Esophagus squamous epithelium (tissue), 5 donors: ENCODE measurements at regions not wholly inside any gene's neighbourhood (a gene's known extent, or its start where the extent isn't known, plus 50 kb on each side); places are given as distances from the start of the nearest gene placed in this dataset.

Source experiments
- DNase-seq: peaks from one replicate; lab custom pipeline; 2025; lab: John Stamatoyannopoulos, UW
- H3K27ac ChIP-seq, 4 donors: fragments of 200-600 bp; sonication (generic); one replicate each; pipeline ENCODE4 v1.5.1; 2016 to 2019; ENCODE audit warnings: mild to moderate bottlenecking in 1 of 4
- H3K27me3 ChIP-seq, 4 donors: fragments of 200-600 bp; sonication (generic); 1 replicate in 3 of 4; 2 replicates in 1 of 4; pipeline versions ENCODE4 v1.5.1 to v1.6.0; 2017 to 2021; ENCODE audit warnings: antibody characterized with exemption in 1 of 4
- H3K36me3 ChIP-seq, 3 donors: fragments of 200-600 bp; sonication (generic); one replicate each; pipeline ENCODE4 v1.5.1; 2016 to 2019
- H3K4me1 ChIP-seq, 3 donors: fragments of 200-600 bp; sonication (generic); one replicate each; pipeline ENCODE4 v1.5.1; 2017 to 2019
- H3K4me3 ChIP-seq, 4 donors: fragments of 200-600 bp; sonication (generic); 1 replicate in 3 of 4; 2 replicates in 1 of 4; pipeline ENCODE4 v1.5.1; 2016 to 2019; ENCODE audit warnings: mild to moderate bottlenecking in 2 of 4, moderate library complexity in 1 of 4
- H3K9me3 ChIP-seq, 3 donors: fragments of 200-600 bp; sonication (generic); one replicate each; pipeline ENCODE4 v1.5.1; 2016 to 2019
- CTCF ChIP-seq, 6 experiments: fragments of 450-650 bp in 4 of 6; fragments of 200-600 bp in 2 of 6; sonication (generic) in 2 of 6; IDR thresholded peaks; one replicate each; pipeline ENCODE4 v1.5.1; 2016 to 2019; ENCODE audit warnings: antibody characterized with exemption in 6 of 6, mild to moderate bottlenecking in 4 of 6, moderate library complexity in 4 of 6
- POLR2A ChIP-seq, 4 donors: fragments of 450-650 bp; IDR thresholded peaks; one replicate each; pipeline ENCODE4 v1.6.1; 2017; ENCODE audit warnings: antibody characterized with exemption in 4 of 4, mild to moderate bottlenecking in 4 of 4, moderate library complexity in 3 of 4
- WGBS, 2 donors: methylation state at CpG; one replicate each; pipeline ENCODE4 v1.1.5; 2018; 5-methylcytosine and 5-hydroxymethylcytosine counted together
- intact Hi-C: fragments of 100-400 bp; cut with DNase I; formaldehyde crosslinking; loops from one replicate; pipeline ENCODE4 v1.15.0; 2022
- donor health status: DM: yes; HTN: yes; CAD: no.

- 63 to 72% methylated on average over 18 of the region's 19 CpGs for WGBS, 2 donors
- peaks cover 0 to 14% (median 0%) of the 10 kb centered on the region in 3 donors for H3K9me3 ChIP-seq
Observed at GRCh38 chr16:82506692-82507670, 119.8 kb upstream of the CDH13 start.

GRCh38 chr16:82504836-82505235 lies 121.9 kb upstream of the CDH13 start:
- Histone ChIP-seq H3K9me3 (peaks cover 0 to 14% (median 0%) of the 10 kb centered on the region in 3 donors), H3K27me3 (peaks cover 0 to 20% (median 0%) of the 10 kb centered on the region in 4 donors), H3K4me3 (no peak overlapping the region), H3K36me3 (no peaks in the 10 kb centered on the region), H3K27ac (no peak overlapping the region), H3K4me1 (no peaks in the 10 kb centered on the region)
- whole genome bisulfite sequencing, 2 donors, result 47 to 65% methylated on average over 5 to 8 of the region's 8 CpGs
- intact Hi-C loops, result no loop called here
- TF ChIP-seq CTCF (IDR thresholded peaks at IDR 0.05), result no peak
- no peak for TF ChIP-seq POLR2A (IDR thresholded peaks at IDR 0.05)
- DNase-seq, result no peak

More at GRCh38 chr16:82506692-82507670, 119.8 kb upstream of the CDH13 start:
- intact Hi-C loops, result no loop called here
- Histone ChIP-seq H3K4me3 (no peak overlapping the region), H3K27me3 (peaks cover 0 to 16% (median 0%) of the 10 kb centered on the region in 4 donors), H3K36me3 (no peaks in the 10 kb centered on the region), H3K4me1 (no peaks in the 10 kb centered on the region), H3K27ac (no peak overlapping the region)
- TF ChIP-seq POLR2A (IDR thresholded peaks at IDR 0.05) (no peak), CTCF (IDR thresholded peaks at IDR 0.05) (no peak)
- no peak for DNase-seq

GRCh38 chr16:82499302-82499701 lies 127.5 kb upstream of the CDH13 start:
- no peaks in the 10 kb centered on the region for H3K9me3 ChIP-seq
- TF ChIP-seq POLR2A (IDR thresholded peaks at IDR 0.05), result no peak
- TF ChIP-seq CTCF (IDR thresholded peaks at IDR 0.05), result no peak
- H3K27ac ChIP-seq, result no peak overlapping the region
- intact Hi-C loops, result no loop called here
- H3K4me1 ChIP-seq, result no peaks in the 10 kb centered on the region
- H3K27me3 ChIP-seq, result peaks cover 0 to 17% (median 0%) of the 10 kb centered on the region in 4 donors
- no peak for DNase-seq
- WGBS, 2 donors, result 51 to 82% methylated on average over 4 of the region's 4 CpGs
- H3K36me3 ChIP-seq, result no peaks in the 10 kb centered on the region
- no peak overlapping the region for H3K4me3 ChIP-seq

GRCh38 chr16:82497139-82497538 lies 129.6 kb upstream of the CDH13 start:
- no peaks in the 10 kb centered on the region for H3K36me3 ChIP-seq
- H3K4me1 ChIP-seq, result no peaks in the 10 kb centered on the region
- no peaks in the 10 kb centered on the region for H3K9me3 ChIP-seq
- intact Hi-C loops, result no loop called here
- DNase-seq, result no peak
- no peak overlapping the region for H3K4me3 ChIP-seq
- H3K27ac ChIP-seq, result no peak overlapping the region
- WGBS, 2 donors, result 47 to 58% methylated on average over 4 of the region's 4 CpGs
- peaks cover 0 to 12% (median 0%) of the 10 kb centered on the region in 4 donors for H3K27me3 ChIP-seq
- TF ChIP-seq POLR2A (IDR thresholded peaks at IDR 0.05) (no peak), CTCF (IDR thresholded peaks at IDR 0.05) (no peak)

GRCh38 chr16:82488460-82488859 lies 138.3 kb upstream of the CDH13 start:
- WGBS, 2 donors, result 74 to 83% methylated on average over 2 to 4 of the region's 4 CpGs
- Histone ChIP-seq H3K4me1 (no peaks in the 10 kb centered on the region), H3K9me3 (no peaks in the 10 kb centered on the region), H3K27me3 (no peaks in the 10 kb centered on the region), H3K27ac (no peak overlapping the region), H3K36me3 (no peaks in the 10 kb centered on the region), H3K4me3 (no peak overlapping the region)
- TF ChIP-seq POLR2A (IDR thresholded peaks at IDR 0.05) (no peak), CTCF (IDR thresholded peaks at IDR 0.05) (no peak)
- no peak for DNase-seq
- intact Hi-C loops, result no loop called here
